Mesenchymal stem cell (in vitro differentiated cells and primary cell): ENCODE measurements at regions not wholly inside any gene's neighbourhood (a gene's known extent, or its start where the extent isn't known, plus 50 kb on each side); places are given as distances from the start of the nearest gene placed in this dataset.

Source experiments
- DNase-seq: peaks from one replicate; pipeline ENCODE4 v3.0.0-alpha.2; 2013
- H2AFZ ChIP-seq: one replicate; pipeline ENCODE4 v1.6.1; 2013; ENCODE audit warnings: low read depth, mild to moderate bottlenecking, control low read depth, inconsistent platforms, low read length, moderate library complexity
- H2AK5ac ChIP-seq: 2 replicates; pipeline ENCODE4 v1.6.1; 2013; ENCODE audit warnings: low read length, moderate library complexity, mild to moderate bottlenecking, inconsistent platforms; ENCODE audit not compliant: severe bottlenecking
- H2BK120ac ChIP-seq: one replicate; pipeline ENCODE4 v1.6.1; 2013; ENCODE audit warnings: low read depth, mild to moderate bottlenecking, inconsistent platforms, low read length, moderate library complexity
- H2BK12ac ChIP-seq, 2 experiments: one replicate each; pipeline ENCODE4 v1.6.1; 2013; ENCODE audit warnings: inconsistent platforms in 2 of 2, low read length in 2 of 2, mild to moderate bottlenecking in 2 of 2, moderate library complexity in 2 of 2, control low read depth in 1 of 2
- H2BK15ac ChIP-seq: one replicate; pipeline ENCODE4 v1.6.1; 2013; ENCODE audit warnings: mild to moderate bottlenecking, low read depth, inconsistent platforms; ENCODE audit not compliant: poor library complexity, severe bottlenecking
- H2BK5ac ChIP-seq: 2 replicates; pipeline ENCODE4 v1.6.1; 2013; ENCODE audit warnings: low read depth, mild to moderate bottlenecking, low read length, control low read depth, inconsistent platforms; ENCODE audit not compliant: poor library complexity, severe bottlenecking
- H3K14ac ChIP-seq, 2 experiments: one replicate each; pipeline ENCODE4 v1.6.1; 2013; ENCODE audit warnings: inconsistent platforms in 2 of 2, low read length in 2 of 2, control low read depth in 1 of 2, mild to moderate bottlenecking in 1 of 2, moderate library complexity in 1 of 2
- H3K18ac ChIP-seq, 2 experiments: one replicate each; pipeline ENCODE4 v1.6.1; 2013; ENCODE audit warnings: inconsistent platforms in 2 of 2, low read length in 2 of 2, control low read depth in 1 of 2, low read depth in 1 of 2, mild to moderate bottlenecking in 1 of 2
- H3K23ac ChIP-seq, 2 experiments: one replicate each; pipeline ENCODE4 v1.6.1; 2013; ENCODE audit warnings: inconsistent platforms in 2 of 2, low read length in 2 of 2, mild to moderate bottlenecking in 2 of 2, moderate library complexity in 2 of 2, control low read depth in 1 of 2
- H3K27ac ChIP-seq: 2 replicates; pipeline ENCODE4 v1.5.1; 2013; ENCODE audit warnings: mild to moderate bottlenecking, moderate library complexity, low read length, control low read depth, inconsistent platforms; ENCODE audit not compliant: poor library complexity, severe bottlenecking
- H3K27me3 ChIP-seq, 2 experiments: 2 replicates each; pipeline versions ENCODE4 v1.6.1 to v1.7.0; 2013; ENCODE audit warnings: low read length in 2 of 2, mild to moderate bottlenecking in 2 of 2, moderate library complexity in 2 of 2, control low read depth in 1 of 2, inconsistent platforms in 1 of 2; ENCODE audit not compliant: control insufficient read depth in 1 of 2, insufficient read depth in 1 of 2
- H3K36me3 ChIP-seq, 2 experiments: 2 replicates each; pipeline versions ENCODE4 v1.6.1 to v1.7.0; 2013; ENCODE audit warnings: low read length in 2 of 2, control low read depth in 1 of 2, inconsistent platforms in 1 of 2, low read depth in 1 of 2, mild to moderate bottlenecking in 1 of 2; ENCODE audit not compliant: insufficient read depth in 2 of 2, control insufficient read depth in 1 of 2
- H3K4ac ChIP-seq, 2 experiments: one replicate each; pipeline ENCODE4 v1.6.1; 2013; ENCODE audit warnings: inconsistent platforms in 2 of 2, low read length in 2 of 2, mild to moderate bottlenecking in 2 of 2, moderate library complexity in 2 of 2, control low read depth in 1 of 2, low read depth in 1 of 2
- H3K4me1 ChIP-seq: 2 replicates; pipeline ENCODE4 v1.6.1; 2013; ENCODE audit warnings: low read depth, low read length, control low read depth; ENCODE audit not compliant: control insufficient read depth, insufficient read depth
- H3K4me2 ChIP-seq: 2 replicates; pipeline ENCODE4 v1.6.1; 2013; ENCODE audit warnings: low read length, mild to moderate bottlenecking, inconsistent platforms; ENCODE audit not compliant: poor library complexity, severe bottlenecking
- H3K4me3 ChIP-seq, 2 experiments: 2 replicates each; pipeline versions ENCODE4 v1.5.1 to v1.7.0; 2013; ENCODE audit warnings: low read length in 2 of 2, mild to moderate bottlenecking in 2 of 2, control low read depth in 1 of 2, low read depth in 1 of 2; ENCODE audit not compliant: insufficient read depth in 1 of 2
- H3K79me1 ChIP-seq: replicated peaks from 2 replicates; pipeline ENCODE4 v1.6.1; 2013; ENCODE audit warnings: mild to moderate bottlenecking, control low read depth, low read length, inconsistent platforms; ENCODE audit not compliant: poor library complexity, severe bottlenecking
- H3K9ac ChIP-seq: 2 replicates; pipeline ENCODE4 v1.7.0; 2013; ENCODE audit warnings: mild to moderate bottlenecking, low read length, moderate library complexity
- H3K9me3 ChIP-seq: 2 replicates; pipeline ENCODE4 v1.7.0; 2013; ENCODE audit warnings: mild to moderate bottlenecking, low read length; ENCODE audit not compliant: control insufficient read depth
- H4K8ac ChIP-seq: one replicate; pipeline ENCODE4 v1.6.1; 2013; ENCODE audit warnings: inconsistent platforms, mild to moderate bottlenecking, low read length, moderate library complexity
- H4K91ac ChIP-seq: one replicate; pipeline ENCODE4 v1.6.1; 2013; ENCODE audit warnings: mild to moderate bottlenecking, low read length, inconsistent platforms
- WGBS: methylation state at CpG from one replicate; pipeline ENCODE4 v1.1.7; 2013; ENCODE audit warnings: mixed read lengths; 5-methylcytosine and 5-hydroxymethylcytosine counted together

- DNase-seq = no peak
- H3K14ac ChIP-seq = no peak overlapping the region
- H3K4me1 ChIP-seq = peaks cover 1% of the 10 kb centered on the region
- no peak overlapping the region for H2BK12ac ChIP-seq
- no peak overlapping the region for H3K18ac ChIP-seq
- H2BK15ac ChIP-seq = no peak overlapping the region
- H3K4me2 ChIP-seq = no peak overlapping the region
- no peak overlapping the region for H2AFZ ChIP-seq
- no peak overlapping the region for H3K27ac ChIP-seq
- H3K23ac ChIP-seq = no peak overlapping the region
- no peaks in the 10 kb centered on the region for H3K36me3 ChIP-seq
- H3K27me3 ChIP-seq = peaks cover 4 to 44% of the 10 kb centered on the region in 2 experiments
- no peak overlapping the region for H4K8ac ChIP-seq
- no peaks in the 10 kb centered on the region for H3K79me1 ChIP-seq
- H3K4me3 ChIP-seq = no peak overlapping the region
- H3K9ac ChIP-seq = no peak overlapping the region
- H3K9me3 ChIP-seq = no peaks in the 10 kb centered on the region
- H2BK5ac ChIP-seq = no peak overlapping the region
- no peak overlapping the region for H3K4ac ChIP-seq
- H4K91ac ChIP-seq = no peak overlapping the region
- no peak overlapping the region for H2BK120ac ChIP-seq
- H2AK5ac ChIP-seq = no peak overlapping the region
- WGBS = 80% methylated on average over 4 of the region's 4 CpGs
These were observed 50.9 kb upstream of the CXCL14 start for GRCh38 chr5:135629666-135630065.

DNA sequence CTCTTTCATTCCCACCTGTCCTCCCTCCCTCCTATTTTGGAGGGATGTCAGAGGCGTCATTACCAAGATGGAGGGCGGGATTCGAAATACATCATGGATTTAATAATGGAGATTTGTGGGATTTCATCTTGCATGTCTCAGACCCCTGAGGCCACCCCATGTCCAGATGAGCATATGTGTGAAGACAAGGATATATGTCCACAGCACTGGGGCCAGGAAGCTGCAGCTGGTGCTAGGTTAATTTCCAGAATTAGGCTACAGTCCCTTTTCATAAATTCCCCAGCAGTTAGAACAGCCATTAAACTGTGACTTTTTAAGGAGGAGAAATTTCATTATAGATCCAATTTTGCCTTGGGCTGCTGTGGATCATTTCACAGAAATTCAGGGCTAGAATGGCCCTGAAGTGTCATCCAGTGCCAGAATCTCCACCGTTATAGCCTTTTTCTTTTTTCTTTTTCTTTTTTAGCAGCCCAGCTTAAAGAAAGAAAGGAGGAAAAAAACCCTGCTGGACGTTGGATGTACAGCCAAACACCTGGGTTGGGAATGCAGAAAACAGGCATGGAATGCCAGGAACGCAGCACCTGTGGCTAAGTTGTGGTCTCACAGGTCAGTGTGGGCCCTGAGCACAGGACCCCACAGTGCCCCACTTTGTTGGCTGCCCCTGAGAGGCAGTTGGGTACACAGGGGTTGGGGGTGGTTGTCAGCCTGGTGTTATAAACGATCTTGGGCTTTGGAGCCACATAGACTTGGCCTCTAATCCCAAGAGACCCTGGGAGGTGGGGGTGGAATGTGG is 50.2 kb upstream of the CXCL14 start:
- no peak overlapping the region for H4K91ac ChIP-seq
- H2BK15ac ChIP-seq = no peak overlapping the region
- 65% methylated on average over 6 of the region's 7 CpGs for WGBS
- no peak overlapping the region for H3K4ac ChIP-seq
- no peaks in the 10 kb centered on the region for H3K79me1 ChIP-seq
- no peak overlapping the region for H2AFZ ChIP-seq
- peaks cover 1% of the 10 kb centered on the region for H3K4me1 ChIP-seq
- no peak overlapping the region for H3K23ac ChIP-seq
- H3K36me3 ChIP-seq = no peaks in the 10 kb centered on the region
- no peaks in the 10 kb centered on the region for H3K9me3 ChIP-seq
- DNase-seq = no peak
- H3K4me2 ChIP-seq = no peak overlapping the region
- no peak overlapping the region for H2BK120ac ChIP-seq
- no peak overlapping the region for H3K27ac ChIP-seq
- H3K14ac ChIP-seq = no peak overlapping the region
- no peak overlapping the region for H2BK12ac ChIP-seq
- no peak overlapping the region for H3K4me3 ChIP-seq
- H3K18ac ChIP-seq = no peak overlapping the region
- no peak overlapping the region for H2BK5ac ChIP-seq
- no peak overlapping the region for H3K9ac ChIP-seq
- H4K8ac ChIP-seq = no peak overlapping the region
- peaks cover 5 to 44% of the 10 kb centered on the region in 2 experiments for H3K27me3 ChIP-seq
- H2AK5ac ChIP-seq = no peak overlapping the region
